SK-N-SH treated with all-trans-retinoic acid at 6 μM for 48 hours (cell line): ENCODE measurements at regions not wholly inside any gene's neighbourhood (a gene's known extent, or its start where the extent isn't known, plus 50 kb on each side); places are given as distances from the start of the nearest gene placed in this dataset.

Experiments used
- ATAC-seq: fragments of 200-7000 bp; cut with Tn5 transposase; 3 replicates; pipeline ENCODE4 v1.9.1; 2020; ENCODE audit warnings: mild to moderate bottlenecking, moderate library complexity
- BACH2 ChIP-seq: fragments of 250-450 bp; sonication (Bioruptor Pico); IDR thresholded peaks from 2 replicates; pipeline ENCODE4 v1.9.0; 2021; ENCODE audit warnings: mild to moderate bottlenecking, borderline replicate concordance
- CREB5 ChIP-seq: fragments of 250-450 bp; sonication (Bioruptor Pico); IDR thresholded peaks from 2 replicates; pipeline ENCODE4 v1.5.1; 2020; ENCODE audit warnings: low read depth, mild to moderate bottlenecking, moderate library complexity
- CSDC2 ChIP-seq: fragments of 250-450 bp; sonication (Bioruptor Pico); IDR thresholded peaks from 2 replicates; pipeline ENCODE4 v1.5.0; 2020; ENCODE audit warnings: mild to moderate bottlenecking, moderate library complexity
- CSRNP3 ChIP-seq: fragments of 250-450 bp; sonication (Bioruptor Pico); IDR thresholded peaks from 2 replicates; pipeline ENCODE4 v1.5.1; 2021; ENCODE audit warnings: mild to moderate bottlenecking, moderate library complexity
- ESRRG ChIP-seq: fragments of 250-450 bp; sonication (Bioruptor Pico); IDR thresholded peaks from 2 replicates; pipeline ENCODE4 v1.6.1; 2021; ENCODE audit warnings: mild to moderate bottlenecking
- GLIS3 ChIP-seq: fragments of 250-450 bp; sonication (Bioruptor Pico); IDR thresholded peaks from 2 replicates; pipeline ENCODE4 v1.5.0; 2020; ENCODE audit warnings: mild to moderate bottlenecking, moderate library complexity
- ISL1 ChIP-seq: fragments of 250-450 bp; sonication (Bioruptor Pico); IDR thresholded peaks from 2 replicates; pipeline ENCODE4 v2.1.2; 2022; ENCODE audit warnings: mild to moderate bottlenecking, moderate library complexity
- OSR1 ChIP-seq: fragments of 250-450 bp; sonication (Bioruptor Pico); IDR thresholded peaks from 2 replicates; pipeline ENCODE4 v1.8.0; 2022; ENCODE audit warnings: moderate library complexity, mild to moderate bottlenecking, inconsistent platforms
- POU6F1 ChIP-seq: fragments of 250-450 bp; sonication (Bioruptor Pico); IDR thresholded peaks from 2 replicates; pipeline ENCODE4 v1.8.0; 2021; ENCODE audit warnings: low read depth, mild to moderate bottlenecking, moderate library complexity, borderline replicate concordance
- PPARA ChIP-seq: fragments of 250-450 bp; sonication (Bioruptor Pico); IDR thresholded peaks from 2 replicates; pipeline ENCODE4 v1.5.0; 2020; ENCODE audit warnings: mild to moderate bottlenecking, borderline replicate concordance
- RARB ChIP-seq: fragments of 250-450 bp; sonication (Bioruptor Pico); IDR thresholded peaks from 2 replicates; pipeline ENCODE4 v1.8.0; 2021; ENCODE audit warnings: mild to moderate bottlenecking, moderate library complexity
- SNAI2 ChIP-seq: fragments of 250-450 bp; sonication (Bioruptor Pico); IDR thresholded peaks from 2 replicates; pipeline ENCODE4 v1.5.0; 2020; ENCODE audit warnings: mild to moderate bottlenecking, moderate library complexity
- TCF4 ChIP-seq: fragments of 250-450 bp; sonication (Bioruptor Pico); IDR thresholded peaks from 2 replicates; pipeline ENCODE4 v1.8.0; 2021; ENCODE audit warnings: mild to moderate bottlenecking, moderate library complexity, borderline replicate concordance
- TOX ChIP-seq: fragments of 250-450 bp; sonication (Bioruptor Pico); IDR thresholded peaks from 2 replicates; pipeline ENCODE4 v1.8.0; 2021; ENCODE audit warnings: mild to moderate bottlenecking, moderate library complexity, borderline replicate concordance
- ZFP3 ChIP-seq: fragments of 250-450 bp; sonication (Bioruptor Pico); IDR thresholded peaks from 2 replicates; pipeline ENCODE4 v1.5.0; 2020; ENCODE audit warnings: mild to moderate bottlenecking, moderate library complexity
- ZNF565 ChIP-seq: fragments of 450-650 bp; formaldehyde crosslinking; conservative IDR thresholded peaks from 2 replicates; pipeline ENCODE4 v1.5.0; 2020; ENCODE audit warnings: low read depth, mild to moderate bottlenecking, moderate library complexity
- ZNF70 ChIP-seq: fragments of 450-650 bp; formaldehyde crosslinking; IDR thresholded peaks from 2 replicates; pipeline ENCODE4 v1.5.0; 2020; ENCODE audit warnings: mild to moderate bottlenecking, moderate library complexity
- ZNF8 ChIP-seq: fragments of 450-650 bp; formaldehyde crosslinking; IDR thresholded peaks from 2 replicates; pipeline ENCODE4 v1.5.0; 2020; ENCODE audit warnings: mild to moderate bottlenecking, moderate library complexity
- TF ChIP-seq, protein P1 (sequence below): fragments of 250-450 bp; sonication (Bioruptor Pico); IDR thresholded peaks from 2 replicates; pipeline ENCODE4 v1.5.0; 2020; ENCODE audit warnings: mild to moderate bottlenecking, moderate library complexity
- TF ChIP-seq, protein P2 (sequence below): fragments of 250-450 bp; sonication (Bioruptor Pico); IDR thresholded peaks from 2 replicates; pipeline ENCODE4 v1.8.0; 2020; ENCODE audit warnings: mild to moderate bottlenecking, moderate library complexity, borderline replicate concordance

DNA sequence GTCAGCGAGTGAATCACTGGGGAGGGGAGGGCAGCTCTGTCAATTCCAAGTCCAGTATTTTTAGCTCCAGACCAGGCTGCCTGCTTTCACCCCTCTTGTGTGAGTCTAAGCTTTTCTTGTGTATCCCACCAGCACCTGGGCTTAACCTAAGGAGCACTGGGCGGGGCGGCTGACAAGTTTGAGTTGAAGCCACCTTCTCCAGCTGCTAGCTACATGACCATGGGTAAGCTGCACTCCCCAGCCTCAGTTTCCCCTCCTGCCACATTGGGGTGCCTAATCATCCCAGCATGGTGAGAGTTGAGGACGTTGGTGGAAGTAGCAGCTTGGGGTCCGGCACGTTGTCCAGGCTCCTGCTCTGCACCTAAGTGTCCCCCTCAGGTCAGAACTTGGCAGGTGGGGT is 89.8 kb upstream of the PCBD1 start (continued):
- TF ChIP-seq BACH2 (no peak), RARB (no peak)
- TF ChIP-seq, all 23 proteins: peak for 0

GRCh38 chr10:70978816-70979480 is 90.6 kb upstream of the PCBD1 start:
- no peak for ATAC-seq
- TF ChIP-seq SNAI2 (CRISPR knock-in tag) (no peak), ESRRG (CRISPR knock-in tag) (no peak), BACH2 (no peak)

GRCh38 chr10:70980687-70981086 is 92.3 kb upstream of the PCBD1 start:
- ATAC-seq, result no peak
- no peak for TF ChIP-seq CSRNP3 (CRISPR knock-in tag)
- TF ChIP-seq TOX (CRISPR knock-in tag), result no peak
- TF ChIP-seq ESRRG (CRISPR knock-in tag), result no peak
- no peak for TF ChIP-seq BACH2
- TF ChIP-seq CSDC2 (CRISPR knock-in tag), result no peak
- TF ChIP-seq ZNF565 (CRISPR knock-in tag), result no peak
- no peak for TF ChIP-seq ZFP3 (CRISPR knock-in tag)
- no peak for TF ChIP-seq RARB
- TF ChIP-seq, protein P1, sequence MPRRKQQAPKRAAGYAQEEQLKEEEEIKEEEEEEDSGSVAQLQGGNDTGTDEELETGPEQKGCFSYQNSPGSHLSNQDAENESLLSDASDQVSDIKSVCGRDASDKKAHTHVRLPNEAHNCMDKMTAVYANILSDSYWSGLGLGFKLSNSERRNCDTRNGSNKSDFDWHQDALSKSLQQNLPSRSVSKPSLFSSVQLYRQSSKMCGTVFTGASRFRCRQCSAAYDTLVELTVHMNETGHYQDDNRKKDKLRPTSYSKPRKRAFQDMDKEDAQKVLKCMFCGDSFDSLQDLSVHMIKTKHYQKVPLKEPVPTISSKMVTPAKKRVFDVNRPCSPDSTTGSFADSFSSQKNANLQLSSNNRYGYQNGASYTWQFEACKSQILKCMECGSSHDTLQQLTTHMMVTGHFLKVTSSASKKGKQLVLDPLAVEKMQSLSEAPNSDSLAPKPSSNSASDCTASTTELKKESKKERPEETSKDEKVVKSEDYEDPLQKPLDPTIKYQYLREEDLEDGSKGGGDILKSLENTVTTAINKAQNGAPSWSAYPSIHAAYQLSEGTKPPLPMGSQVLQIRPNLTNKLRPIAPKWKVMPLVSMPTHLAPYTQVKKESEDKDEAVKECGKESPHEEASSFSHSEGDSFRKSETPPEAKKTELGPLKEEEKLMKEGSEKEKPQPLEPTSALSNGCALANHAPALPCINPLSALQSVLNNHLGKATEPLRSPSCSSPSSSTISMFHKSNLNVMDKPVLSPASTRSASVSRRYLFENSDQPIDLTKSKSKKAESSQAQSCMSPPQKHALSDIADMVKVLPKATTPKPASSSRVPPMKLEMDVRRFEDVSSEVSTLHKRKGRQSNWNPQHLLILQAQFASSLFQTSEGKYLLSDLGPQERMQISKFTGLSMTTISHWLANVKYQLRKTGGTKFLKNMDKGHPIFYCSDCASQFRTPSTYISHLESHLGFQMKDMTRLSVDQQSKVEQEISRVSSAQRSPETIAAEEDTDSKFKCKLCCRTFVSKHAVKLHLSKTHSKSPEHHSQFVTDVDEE (CRISPR knock-in tag), result no peak
- no peak for TF ChIP-seq OSR1 (CRISPR knock-in tag)
- no peak for TF ChIP-seq TCF4 (CRISPR knock-in tag)
- TF ChIP-seq, protein P2, sequence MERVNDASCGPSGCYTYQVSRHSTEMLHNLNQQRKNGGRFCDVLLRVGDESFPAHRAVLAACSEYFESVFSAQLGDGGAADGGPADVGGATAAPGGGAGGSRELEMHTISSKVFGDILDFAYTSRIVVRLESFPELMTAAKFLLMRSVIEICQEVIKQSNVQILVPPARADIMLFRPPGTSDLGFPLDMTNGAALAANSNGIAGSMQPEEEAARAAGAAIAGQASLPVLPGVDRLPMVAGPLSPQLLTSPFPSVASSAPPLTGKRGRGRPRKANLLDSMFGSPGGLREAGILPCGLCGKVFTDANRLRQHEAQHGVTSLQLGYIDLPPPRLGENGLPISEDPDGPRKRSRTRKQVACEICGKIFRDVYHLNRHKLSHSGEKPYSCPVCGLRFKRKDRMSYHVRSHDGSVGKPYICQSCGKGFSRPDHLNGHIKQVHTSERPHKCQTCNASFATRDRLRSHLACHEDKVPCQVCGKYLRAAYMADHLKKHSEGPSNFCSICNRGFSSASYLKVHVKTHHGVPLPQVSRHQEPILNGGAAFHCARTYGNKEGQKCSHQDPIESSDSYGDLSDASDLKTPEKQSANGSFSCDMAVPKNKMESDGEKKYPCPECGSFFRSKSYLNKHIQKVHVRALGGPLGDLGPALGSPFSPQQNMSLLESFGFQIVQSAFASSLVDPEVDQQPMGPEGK, result no peak
- TF ChIP-seq POU6F1 (CRISPR knock-in tag), result no peak
- TF ChIP-seq ZNF8 (CRISPR knock-in tag), result no peak

- ATAC-seq, result no peak
- TF ChIP-seq CSRNP3 (CRISPR knock-in tag), result no peak
- TF ChIP-seq TOX (CRISPR knock-in tag), result no peak
- TF ChIP-seq CREB5 (CRISPR knock-in tag), result no peak
- TF ChIP-seq TCF4 (CRISPR knock-in tag), result no peak
- no peak for TF ChIP-seq SNAI2 (CRISPR knock-in tag)
- TF ChIP-seq ZNF70 (CRISPR knock-in tag), result no peak
- no peak for TF ChIP-seq RARB
- no peak for TF ChIP-seq PPARA (CRISPR knock-in tag)
- TF ChIP-seq, protein P2, result no peak
- TF ChIP-seq ZNF565 (CRISPR knock-in tag), result no peak
- no peak for TF ChIP-seq ZNF8 (CRISPR knock-in tag)
- TF ChIP-seq ESRRG (CRISPR knock-in tag), result no peak
- TF ChIP-seq GLIS3, result no peak
- TF ChIP-seq ISL1 (CRISPR knock-in tag), result no peak
Measured at GRCh38 chr10:70981171-70981836, 92.9 kb upstream of the PCBD1 start.
